HEK293 (cell line): ENCODE measurements at regions not wholly inside any gene's neighbourhood (a gene's known extent, or its start where the extent isn't known, plus 50 kb on each side); places are given as distances from the start of the nearest gene placed in this dataset.

Experiments used
- CTCF ChIA-PET: fragments of 350-600 bp; formaldehyde crosslinking; extraction: SDS; loops from one replicate; lab custom pipeline; 2021; ENCODE audit warnings: antibody characterized with exemption; lab: Yijun Ruan, JAX
- POLR2A ChIA-PET: fragments of 300-600 bp; formaldehyde crosslinking; extraction: SDS; loops from one replicate; lab custom pipeline; 2020; ENCODE audit warnings: antibody characterized with exemption, inconsistent platforms; lab: Yijun Ruan, JAX
- H3K27ac ChIP-seq: fragments of 200-500 bp; sonication (Bioruptor generic); 2 replicates; pipeline ENCODE4 v1.5.1; 2014; ENCODE audit warnings: low read depth, low read length, control low read depth, inconsistent platforms; ENCODE audit errors: extremely low read depth
- H3K36me3 ChIP-seq, 2 experiments: fragments of 200-500 bp in 1 of 2; sonication (Bioruptor generic) in 1 of 2; 1 replicate in 1 of 2; 2 replicates in 1 of 2; pipeline ENCODE4 v1.5.1; 2014 to 2017; ENCODE audit warnings: inconsistent platforms in 2 of 2, low read length in 2 of 2; ENCODE audit not compliant: control insufficient read depth in 2 of 2, insufficient read depth in 1 of 2
- H3K4me1 ChIP-seq: fragments of 200-500 bp; sonication (Bioruptor generic); 2 replicates; pipeline ENCODE4 v1.5.1; 2014; ENCODE audit warnings: mild to moderate bottlenecking, low read length, inconsistent platforms; ENCODE audit not compliant: control insufficient read depth, insufficient read depth
- H3K4me3 ChIP-seq: 2 replicates; pipeline ENCODE4 v1.5.1; 2011; ENCODE audit warnings: low read depth, mild to moderate bottlenecking, control low read depth, low read length, moderate library complexity
- H3K9me3 ChIP-seq: fragments of 200-500 bp; sonication (Bioruptor generic); 2 replicates; pipeline ENCODE4 v1.5.1; 2014; ENCODE audit warnings: low read depth, low read length, inconsistent platforms; ENCODE audit not compliant: control insufficient read depth, insufficient read depth
- HOXA7 ChIP-seq: sonication (generic); formaldehyde crosslinking; IDR thresholded peaks from 2 replicates; pipeline ENCODE4 v1.8.1; 2022; ENCODE audit warnings: missing genetic modification reagents, borderline replicate concordance
- HOXD13 ChIP-seq: sonication (generic); formaldehyde crosslinking; IDR thresholded peaks from 2 replicates; pipeline ENCODE4 v1.8.0; 2022; ENCODE audit warnings: missing genetic modification reagents, borderline replicate concordance
- KLF16 ChIP-seq: fragments of 450-650 bp; formaldehyde crosslinking; IDR thresholded peaks from 2 replicates; pipeline ENCODE4 v1.5.1; 2017; ENCODE audit warnings: missing biosample characterization, missing genetic modification characterization
- KLF9 ChIP-seq: fragments of 450-650 bp; formaldehyde crosslinking; IDR thresholded peaks from 2 replicates; pipeline ENCODE4 v1.5.1; 2016; ENCODE audit warnings: missing biosample characterization, missing genetic modification characterization, low read depth
- SCRT1 ChIP-seq: fragments of 450-650 bp; formaldehyde crosslinking; IDR thresholded peaks from 2 replicates; pipeline ENCODE4 v1.5.1; 2016; ENCODE audit warnings: missing biosample characterization, missing genetic modification characterization, borderline replicate concordance
- SP3 ChIP-seq: fragments of 450-650 bp; formaldehyde crosslinking; IDR thresholded peaks from 2 replicates; pipeline ENCODE4 v1.5.1; 2016; ENCODE audit warnings: missing biosample characterization, missing genetic modification characterization
- TRIM28 ChIP-seq: IDR thresholded peaks from 2 replicates; pipeline ENCODE4 v1.6.1; 2011; ENCODE audit warnings: low read length, control low read depth, borderline replicate concordance
- ZNF112 ChIP-seq: fragments of 450-650 bp; formaldehyde crosslinking; IDR thresholded peaks from 2 replicates; pipeline ENCODE4 v1.5.0; 2017; ENCODE audit warnings: missing biosample characterization, missing genetic modification characterization
- ZNF157 ChIP-seq: fragments of 450-650 bp; formaldehyde crosslinking; IDR thresholded peaks from 2 replicates; pipeline ENCODE4 v1.5.1; 2016; ENCODE audit warnings: missing biosample characterization, missing genetic modification characterization
- ZNF169 ChIP-seq: fragments of 450-650 bp; formaldehyde crosslinking; IDR thresholded peaks from 2 replicates; pipeline ENCODE4 v1.5.1; 2016; ENCODE audit warnings: missing biosample characterization, missing genetic modification characterization
- ZNF354C ChIP-seq: fragments of 450-650 bp; formaldehyde crosslinking; IDR thresholded peaks from 2 replicates; pipeline ENCODE4 v1.5.1; 2016; ENCODE audit warnings: missing biosample characterization, missing genetic modification characterization, low read depth, borderline replicate concordance
- ZNF404 ChIP-seq: fragments of 450-650 bp; formaldehyde crosslinking; IDR thresholded peaks from 2 replicates; pipeline ENCODE4 v1.5.1; 2017; ENCODE audit warnings: missing biosample characterization, missing genetic modification characterization
- ZNF510 ChIP-seq: fragments of 450-650 bp; formaldehyde crosslinking; IDR thresholded peaks from 2 replicates; pipeline ENCODE4 v1.5.1; 2018; ENCODE audit warnings: mild to moderate bottlenecking, missing genetic modification characterization, missing biosample characterization; ENCODE audit not compliant: insufficient replicate concordance
- ZNF670 ChIP-seq: fragments of 450-650 bp; formaldehyde crosslinking; IDR thresholded peaks from 2 replicates; pipeline ENCODE4 v1.5.1; 2016; ENCODE audit warnings: missing biosample characterization, missing genetic modification characterization, low read depth
- ZNF777 ChIP-seq: fragments of 450-650 bp; formaldehyde crosslinking; IDR thresholded peaks from 2 replicates; pipeline ENCODE4 v1.5.1; 2017; ENCODE audit warnings: missing biosample characterization, missing genetic modification characterization, borderline replicate concordance
- TF ChIP-seq, protein P1 (sequence below): fragments of 450-650 bp; formaldehyde crosslinking; IDR thresholded peaks from 2 replicates; pipeline ENCODE4 v1.5.1; 2016; ENCODE audit warnings: missing biosample characterization, missing genetic modification characterization, low read depth
- TF ChIP-seq, protein P2 (sequence below): fragments of 450-650 bp; formaldehyde crosslinking; IDR thresholded peaks from 2 replicates; pipeline ENCODE4 v1.5.1; 2017; ENCODE audit warnings: missing biosample characterization, missing genetic modification characterization
- TF ChIP-seq, protein P3 (sequence below): fragments of 450-650 bp; IDR thresholded peaks from 2 replicates; pipeline ENCODE4 v1.5.1; 2018; ENCODE audit warnings: missing biosample characterization, missing genetic modification characterization
- TF ChIP-seq, protein P4 (sequence below): fragments of 450-650 bp; formaldehyde crosslinking; IDR thresholded peaks from 2 replicates; pipeline ENCODE4 v1.5.1; 2017; ENCODE audit warnings: missing biosample characterization, mild to moderate bottlenecking, missing genetic modification characterization, moderate library complexity
- TF ChIP-seq, protein P5 (sequence below): fragments of 450-650 bp; formaldehyde crosslinking; IDR thresholded peaks from 2 replicates; pipeline ENCODE4 v1.5.1; 2016; ENCODE audit warnings: missing biosample characterization, missing genetic modification characterization
- TF ChIP-seq, protein P6 (sequence below): fragments of 450-650 bp; formaldehyde crosslinking; IDR thresholded peaks from 2 replicates; pipeline ENCODE4 v1.5.1; 2016; ENCODE audit warnings: missing biosample characterization, missing genetic modification characterization

DNA sequence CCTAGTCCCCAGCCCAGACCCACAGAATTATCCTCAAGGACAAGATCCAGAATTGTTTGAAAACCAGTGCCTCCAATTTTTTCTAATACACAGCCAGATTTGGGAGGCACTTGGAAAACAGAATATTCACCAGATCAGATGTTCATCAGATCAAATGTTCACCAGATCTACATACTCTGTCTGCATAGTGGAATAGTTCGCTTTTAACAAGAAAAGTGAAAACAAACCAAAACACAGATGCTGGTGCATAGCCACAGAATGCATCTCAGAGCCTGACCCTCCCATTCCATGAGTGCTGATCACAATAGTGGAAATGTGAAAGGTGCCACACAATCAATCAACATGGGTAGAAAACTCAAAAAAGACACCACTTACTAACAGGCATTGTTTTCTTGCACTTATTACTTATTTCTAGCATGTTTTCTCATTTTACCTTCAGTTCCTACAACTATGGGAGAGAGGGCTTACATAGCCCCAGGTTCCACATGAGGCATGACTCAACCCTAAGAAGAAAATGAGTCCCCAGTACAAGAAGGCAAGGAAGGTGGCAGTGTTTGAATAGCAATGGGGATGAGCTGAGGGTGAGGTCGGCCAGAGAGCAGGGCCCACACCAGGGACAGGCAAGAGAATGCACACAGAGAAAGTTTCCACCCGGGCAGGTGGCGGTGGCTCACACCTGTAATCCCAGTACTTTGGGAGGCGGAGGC lies 432.7 kb upstream of the NFE2L3 start (continued):
- TF ChIP-seq SCRT1 (no peak), ZNF510 (no peak), ZNF354C (tag by site-specific recombination) (no peak), ZNF777 (tag by site-specific recombination) (no peak), ZNF157 (no peak), ZNF404 (tag by site-specific recombination) (no peak), KLF16 (tag by site-specific recombination) (no peak)
- TF ChIP-seq, protein P1, sequence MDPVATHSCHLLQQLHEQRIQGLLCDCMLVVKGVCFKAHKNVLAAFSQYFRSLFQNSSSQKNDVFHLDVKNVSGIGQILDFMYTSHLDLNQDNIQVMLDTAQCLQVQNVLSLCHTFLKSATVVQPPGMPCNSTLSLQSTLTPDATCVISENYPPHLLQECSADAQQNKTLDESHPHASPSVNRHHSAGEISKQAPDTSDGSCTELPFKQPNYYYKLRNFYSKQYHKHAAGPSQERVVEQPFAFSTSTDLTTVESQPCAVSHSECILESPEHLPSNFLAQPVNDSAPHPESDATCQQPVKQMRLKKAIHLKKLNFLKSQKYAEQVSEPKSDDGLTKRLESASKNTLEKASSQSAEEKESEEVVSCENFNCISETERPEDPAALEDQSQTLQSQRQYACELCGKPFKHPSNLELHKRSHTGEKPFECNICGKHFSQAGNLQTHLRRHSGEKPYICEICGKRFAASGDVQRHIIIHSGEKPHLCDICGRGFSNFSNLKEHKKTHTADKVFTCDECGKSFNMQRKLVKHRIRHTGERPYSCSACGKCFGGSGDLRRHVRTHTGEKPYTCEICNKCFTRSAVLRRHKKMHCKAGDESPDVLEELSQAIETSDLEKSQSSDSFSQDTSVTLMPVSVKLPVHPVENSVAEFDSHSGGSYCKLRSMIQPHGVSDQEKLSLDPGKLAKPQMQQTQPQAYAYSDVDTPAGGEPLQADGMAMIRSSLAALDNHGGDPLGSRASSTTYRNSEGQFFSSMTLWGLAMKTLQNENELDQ (tag by site-specific recombination): no peak
- TF ChIP-seq, protein P2, sequence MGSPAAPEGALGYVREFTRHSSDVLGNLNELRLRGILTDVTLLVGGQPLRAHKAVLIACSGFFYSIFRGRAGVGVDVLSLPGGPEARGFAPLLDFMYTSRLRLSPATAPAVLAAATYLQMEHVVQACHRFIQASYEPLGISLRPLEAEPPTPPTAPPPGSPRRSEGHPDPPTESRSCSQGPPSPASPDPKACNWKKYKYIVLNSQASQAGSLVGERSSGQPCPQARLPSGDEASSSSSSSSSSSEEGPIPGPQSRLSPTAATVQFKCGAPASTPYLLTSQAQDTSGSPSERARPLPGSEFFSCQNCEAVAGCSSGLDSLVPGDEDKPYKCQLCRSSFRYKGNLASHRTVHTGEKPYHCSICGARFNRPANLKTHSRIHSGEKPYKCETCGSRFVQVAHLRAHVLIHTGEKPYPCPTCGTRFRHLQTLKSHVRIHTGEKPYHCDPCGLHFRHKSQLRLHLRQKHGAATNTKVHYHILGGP: no peak
- TF ChIP-seq, protein P3, sequence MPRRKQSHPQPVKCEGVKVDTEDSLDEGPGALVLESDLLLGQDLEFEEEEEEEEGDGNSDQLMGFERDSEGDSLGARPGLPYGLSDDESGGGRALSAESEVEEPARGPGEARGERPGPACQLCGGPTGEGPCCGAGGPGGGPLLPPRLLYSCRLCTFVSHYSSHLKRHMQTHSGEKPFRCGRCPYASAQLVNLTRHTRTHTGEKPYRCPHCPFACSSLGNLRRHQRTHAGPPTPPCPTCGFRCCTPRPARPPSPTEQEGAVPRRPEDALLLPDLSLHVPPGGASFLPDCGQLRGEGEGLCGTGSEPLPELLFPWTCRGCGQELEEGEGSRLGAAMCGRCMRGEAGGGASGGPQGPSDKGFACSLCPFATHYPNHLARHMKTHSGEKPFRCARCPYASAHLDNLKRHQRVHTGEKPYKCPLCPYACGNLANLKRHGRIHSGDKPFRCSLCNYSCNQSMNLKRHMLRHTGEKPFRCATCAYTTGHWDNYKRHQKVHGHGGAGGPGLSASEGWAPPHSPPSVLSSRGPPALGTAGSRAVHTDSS: no peak

DNA sequence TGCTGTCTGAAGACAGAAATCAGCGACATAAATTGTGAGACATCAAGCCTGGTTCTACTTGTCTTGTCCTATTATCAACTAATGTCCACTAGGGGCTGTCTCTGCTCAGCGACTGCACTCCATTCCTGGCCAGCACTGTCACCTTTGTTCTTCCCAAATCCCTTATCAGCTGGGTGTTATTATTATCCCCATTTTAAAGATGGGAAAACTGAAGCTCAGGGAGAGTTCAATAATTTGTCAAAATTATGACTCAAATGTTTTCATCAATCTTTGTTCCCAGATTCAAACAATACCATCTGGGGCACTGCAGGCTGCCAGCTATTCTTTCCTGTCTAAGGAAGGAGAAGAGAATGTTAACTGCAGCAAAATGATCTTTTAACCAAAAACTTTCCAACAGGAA lies 431.6 kb upstream of the NFE2L3 start:
- TF ChIP-seq, protein P4, sequence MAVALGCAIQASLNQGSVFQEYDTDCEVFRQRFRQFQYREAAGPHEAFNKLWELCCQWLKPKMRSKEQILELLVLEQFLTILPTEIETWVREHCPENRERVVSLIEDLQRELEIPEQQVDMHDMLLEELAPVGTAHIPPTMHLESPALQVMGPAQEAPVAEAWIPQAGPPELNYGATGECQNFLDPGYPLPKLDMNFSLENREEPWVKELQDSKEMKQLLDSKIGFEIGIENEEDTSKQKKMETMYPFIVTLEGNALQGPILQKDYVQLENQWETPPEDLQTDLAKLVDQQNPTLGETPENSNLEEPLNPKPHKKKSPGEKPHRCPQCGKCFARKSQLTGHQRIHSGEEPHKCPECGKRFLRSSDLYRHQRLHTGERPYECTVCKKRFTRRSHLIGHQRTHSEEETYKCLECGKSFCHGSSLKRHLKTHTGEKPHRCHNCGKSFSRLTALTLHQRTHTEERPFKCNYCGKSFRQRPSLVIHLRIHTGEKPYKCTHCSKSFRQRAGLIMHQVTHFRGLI (tag by site-specific recombination): no peak
- TF ChIP-seq, protein P5, sequence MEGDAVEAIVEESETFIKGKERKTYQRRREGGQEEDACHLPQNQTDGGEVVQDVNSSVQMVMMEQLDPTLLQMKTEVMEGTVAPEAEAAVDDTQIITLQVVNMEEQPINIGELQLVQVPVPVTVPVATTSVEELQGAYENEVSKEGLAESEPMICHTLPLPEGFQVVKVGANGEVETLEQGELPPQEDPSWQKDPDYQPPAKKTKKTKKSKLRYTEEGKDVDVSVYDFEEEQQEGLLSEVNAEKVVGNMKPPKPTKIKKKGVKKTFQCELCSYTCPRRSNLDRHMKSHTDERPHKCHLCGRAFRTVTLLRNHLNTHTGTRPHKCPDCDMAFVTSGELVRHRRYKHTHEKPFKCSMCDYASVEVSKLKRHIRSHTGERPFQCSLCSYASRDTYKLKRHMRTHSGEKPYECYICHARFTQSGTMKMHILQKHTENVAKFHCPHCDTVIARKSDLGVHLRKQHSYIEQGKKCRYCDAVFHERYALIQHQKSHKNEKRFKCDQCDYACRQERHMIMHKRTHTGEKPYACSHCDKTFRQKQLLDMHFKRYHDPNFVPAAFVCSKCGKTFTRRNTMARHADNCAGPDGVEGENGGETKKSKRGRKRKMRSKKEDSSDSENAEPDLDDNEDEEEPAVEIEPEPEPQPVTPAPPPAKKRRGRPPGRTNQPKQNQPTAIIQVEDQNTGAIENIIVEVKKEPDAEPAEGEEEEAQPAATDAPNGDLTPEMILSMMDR: 0 out of 2 replicates have a peak, but pooled peaks have one; percentile 7
- TF ChIP-seq ZNF670 (tag by site-specific recombination): no peak
- no peaks in the 10 kb centered on the region for H3K36me3 ChIP-seq
- no peaks in the 10 kb centered on the region for H3K9me3 ChIP-seq
- no peak overlapping the region for H3K4me3 ChIP-seq
- ChIA-PET POLR2A (no interaction called here), CTCF (interaction anchor here (0.6 to 2.0 kb wide), 12 partner anchors 9 to 329 kb away, joined by 3 to 14 read pairs (median 4); no protein-coding TSS in a partner anchor)
- no peak overlapping the region for H3K27ac ChIP-seq
- no peaks in the 10 kb centered on the region for H3K4me1 ChIP-seq

DNA sequence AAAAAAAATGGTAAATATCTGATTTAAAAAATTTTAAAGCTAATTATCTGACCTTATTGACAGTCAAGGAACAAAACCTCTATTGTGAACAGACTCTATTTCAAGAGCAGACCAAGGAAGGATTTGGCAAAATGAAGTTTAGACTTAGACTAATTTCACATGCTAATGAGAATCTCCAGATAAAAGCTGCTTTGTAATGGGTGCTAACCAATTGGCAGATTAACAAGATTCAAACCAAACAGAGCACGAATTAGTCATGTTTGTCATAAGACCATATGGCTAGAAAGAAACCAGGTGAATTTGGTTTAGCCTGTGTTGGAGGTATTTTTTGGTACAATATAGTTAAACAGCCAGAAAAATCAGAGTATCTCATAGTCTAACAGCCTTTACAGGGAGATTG lies 429.1 kb upstream of the NFE2L3 start:
- ChIA-PET CTCF (interaction anchor here (0.8 kb wide), 1 partner anchor 129 kb away, joined by 3 read pairs; no protein-coding TSS in a partner anchor), POLR2A (no interaction called here)
- no peaks in the 10 kb centered on the region for H3K9me3 ChIP-seq
- no peaks in the 10 kb centered on the region for H3K36me3 ChIP-seq
- TF ChIP-seq ZNF169 (tag by site-specific recombination) (no peak), ZNF112 (tag by site-specific recombination) (no peak), KLF9 (no peak), TRIM28 (no peak), SP3 (tag by site-specific recombination) (no peak), HOXD13 (CRISPR knock-in tag) (no peak), HOXA7 (CRISPR knock-in tag) (no peak)
- TF ChIP-seq, protein P6, sequence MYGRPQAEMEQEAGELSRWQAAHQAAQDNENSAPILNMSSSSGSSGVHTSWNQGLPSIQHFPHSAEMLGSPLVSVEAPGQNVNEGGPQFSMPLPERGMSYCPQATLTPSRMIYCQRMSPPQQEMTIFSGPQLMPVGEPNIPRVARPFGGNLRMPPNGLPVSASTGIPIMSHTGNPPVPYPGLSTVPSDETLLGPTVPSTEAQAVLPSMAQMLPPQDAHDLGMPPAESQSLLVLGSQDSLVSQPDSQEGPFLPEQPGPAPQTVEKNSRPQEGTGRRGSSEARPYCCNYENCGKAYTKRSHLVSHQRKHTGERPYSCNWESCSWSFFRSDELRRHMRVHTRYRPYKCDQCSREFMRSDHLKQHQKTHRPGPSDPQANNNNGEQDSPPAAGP: no peak
- no peak overlapping the region for H3K27ac ChIP-seq
- H3K4me3 ChIP-seq: no peak overlapping the region
- H3K4me1 ChIP-seq: no peaks in the 10 kb centered on the region
